ENCODE measurements at regions not wholly inside any gene's neighbourhood (a gene's known extent, or its start where the extent isn't known, plus 50 kb on each side); places are given as distances from the start of the nearest gene placed in this dataset.

DNA sequence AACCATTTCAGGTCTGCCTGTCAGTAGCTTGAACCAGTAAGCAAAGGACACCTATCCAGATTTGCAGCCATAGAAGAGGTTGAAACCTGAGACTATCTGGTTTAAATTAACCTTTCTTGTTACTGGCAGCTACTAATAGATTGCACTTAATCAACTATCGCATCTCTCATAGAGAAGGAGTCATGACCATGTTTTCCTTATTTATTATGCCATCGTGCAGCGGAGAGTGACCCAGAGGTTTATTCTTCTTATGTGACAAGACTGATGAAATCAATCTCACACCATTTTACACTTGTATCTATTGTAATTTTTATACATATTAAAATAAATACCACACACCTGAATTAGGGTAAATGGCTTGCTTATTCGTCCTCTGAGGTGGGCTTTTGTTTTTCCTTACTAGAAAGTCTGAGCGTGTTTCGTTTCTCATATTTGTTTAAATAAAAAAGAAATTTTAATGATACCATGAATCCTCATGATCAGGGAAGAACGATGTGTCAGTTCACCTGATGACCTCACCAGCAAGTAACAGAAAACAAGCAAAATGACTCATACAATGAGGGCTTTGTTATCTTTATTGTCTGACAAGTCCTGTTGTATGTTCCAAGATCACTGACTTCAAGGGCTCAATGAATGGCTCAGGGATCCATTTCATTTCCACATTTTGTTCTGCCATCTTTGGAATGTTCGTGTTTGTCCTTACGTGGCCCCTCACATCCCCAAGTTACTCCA lies 379.5 kb upstream of the DPH6 start:
- H3K9ac ChIP-seq (ENCODE audit: low read depth, low read length) = no peak overlapping the region
- H3K9me3 ChIP-seq (ENCODE audit: insufficient read depth, low read depth, low read length) = no peaks in the 10 kb centered on the region
- no peak overlapping the region for H3K27ac ChIP-seq (ENCODE audit: low read length)
- H3K36me3 ChIP-seq (ENCODE audit: insufficient read depth, low read depth, low read length) = no peaks in the 10 kb centered on the region
- H3K27me3 ChIP-seq (ENCODE audit: insufficient read depth, low read length) = no peaks in the 10 kb centered on the region
- H3K4me1 ChIP-seq (ENCODE audit: insufficient read depth, low read length) = no peaks in the 10 kb centered on the region
- H3K4me3 ChIP-seq (ENCODE audit: low read length) = no peak overlapping the region

DNA sequence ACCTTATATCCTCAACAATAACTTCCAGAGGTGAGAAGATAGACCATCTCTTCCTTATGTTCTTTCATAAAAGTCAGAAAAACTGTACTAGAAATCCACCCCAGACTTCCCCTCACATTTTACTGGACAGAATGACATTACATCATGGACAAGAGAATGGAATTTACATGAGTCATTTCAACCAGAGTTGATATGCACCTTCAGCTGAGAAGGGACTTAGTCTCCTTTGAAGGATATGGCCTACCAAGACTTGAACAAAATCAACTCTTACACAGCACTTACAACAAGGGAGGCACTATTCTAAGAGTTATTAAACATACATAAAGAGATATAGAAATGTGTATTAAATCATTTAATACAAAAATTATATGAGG lies 380.0 kb upstream of the DPH6 start:
- Histone ChIP-seq H3K36me3 (ENCODE audit: insufficient read depth, low read depth, low read length) (no peaks in the 10 kb centered on the region), H3K9me3 (ENCODE audit: insufficient read depth, low read depth, low read length) (no peaks in the 10 kb centered on the region), H3K27ac (ENCODE audit: low read length) (no peak overlapping the region), H3K27me3 (ENCODE audit: insufficient read depth, low read length) (no peaks in the 10 kb centered on the region), H3K4me3 (ENCODE audit: low read length) (no peak overlapping the region), H3K4me1 (ENCODE audit: insufficient read depth, low read length) (no peaks in the 10 kb centered on the region), H3K9ac (ENCODE audit: low read depth, low read length) (no peak overlapping the region)

DNA sequence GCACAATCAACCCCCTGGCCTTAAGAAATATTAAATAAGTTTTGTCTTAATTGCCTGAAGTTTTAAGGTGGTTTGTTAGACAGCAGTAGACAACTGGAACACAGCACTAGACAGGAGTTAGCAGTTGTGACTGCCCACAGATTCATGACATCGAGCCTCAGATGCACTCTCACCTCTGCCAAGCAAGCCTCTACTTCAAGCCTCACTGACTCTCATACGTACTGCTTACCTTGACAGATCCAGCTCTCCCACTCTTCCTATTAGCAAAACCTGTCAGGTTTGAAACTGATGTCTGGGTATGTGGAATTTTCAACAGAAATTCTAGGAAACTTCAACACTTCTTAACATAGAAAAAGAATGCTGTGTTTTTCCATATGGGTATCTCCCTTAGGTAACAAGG lies 382.9 kb upstream of the DPH6 start:
- Histone ChIP-seq H3K36me3 (ENCODE audit: insufficient read depth, low read depth, low read length) (no peaks in the 10 kb centered on the region), H3K27ac (ENCODE audit: low read length) (no peak overlapping the region), H3K4me3 (ENCODE audit: low read length) (no peak overlapping the region), H3K27me3 (ENCODE audit: insufficient read depth, low read length) (no peaks in the 10 kb centered on the region), H3K9me3 (ENCODE audit: insufficient read depth, low read depth, low read length) (no peaks in the 10 kb centered on the region), H3K9ac (ENCODE audit: low read depth, low read length) (no peak overlapping the region), H3K4me1 (ENCODE audit: insufficient read depth, low read length) (no peaks in the 10 kb centered on the region)

DNA sequence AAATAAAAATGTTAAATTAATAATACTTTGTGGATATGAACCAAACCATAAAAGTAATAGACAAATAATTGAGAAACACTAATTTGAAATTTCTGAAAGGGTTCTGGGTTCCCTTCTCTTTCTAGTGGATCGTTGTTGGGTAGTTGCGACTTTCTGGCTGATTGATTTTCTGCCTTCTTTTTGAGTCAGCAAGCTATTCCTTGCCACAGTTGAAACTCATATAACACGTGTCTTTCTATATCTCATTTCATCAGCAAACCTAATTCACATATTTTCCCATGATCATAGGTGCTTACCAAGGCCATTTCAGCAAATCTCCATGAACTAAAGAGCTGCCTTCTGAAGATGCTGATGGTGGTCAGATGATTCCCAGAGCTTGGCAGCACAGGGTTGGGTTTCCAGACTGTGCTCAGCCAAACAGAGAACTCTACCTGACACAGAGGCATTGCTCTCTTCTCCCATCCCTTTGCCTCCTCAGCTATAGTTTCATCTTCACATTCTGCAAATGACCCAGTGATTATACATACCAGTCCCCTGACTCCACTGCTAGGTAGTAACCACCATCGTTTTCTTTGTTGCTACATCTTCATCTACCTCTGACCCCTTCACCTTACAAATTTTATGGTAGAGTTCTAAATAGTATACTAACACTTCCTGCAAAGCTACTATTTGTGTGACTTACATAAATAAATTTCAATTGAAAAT lies 383.9 kb upstream of the DPH6 start:
- H3K4me3 ChIP-seq (ENCODE audit: low read length) = no peak overlapping the region
- H3K9me3 ChIP-seq (ENCODE audit: insufficient read depth, low read depth, low read length) = no peaks in the 10 kb centered on the region
- H3K27ac ChIP-seq (ENCODE audit: low read length) = no peak overlapping the region
- no peaks in the 10 kb centered on the region for H3K4me1 ChIP-seq (ENCODE audit: insufficient read depth, low read length)
- no peaks in the 10 kb centered on the region for H3K36me3 ChIP-seq (ENCODE audit: insufficient read depth, low read depth, low read length)
- no peaks in the 10 kb centered on the region for H3K27me3 ChIP-seq (ENCODE audit: insufficient read depth, low read length)
- H3K9ac ChIP-seq (ENCODE audit: low read depth, low read length) = no peak overlapping the region

DNA sequence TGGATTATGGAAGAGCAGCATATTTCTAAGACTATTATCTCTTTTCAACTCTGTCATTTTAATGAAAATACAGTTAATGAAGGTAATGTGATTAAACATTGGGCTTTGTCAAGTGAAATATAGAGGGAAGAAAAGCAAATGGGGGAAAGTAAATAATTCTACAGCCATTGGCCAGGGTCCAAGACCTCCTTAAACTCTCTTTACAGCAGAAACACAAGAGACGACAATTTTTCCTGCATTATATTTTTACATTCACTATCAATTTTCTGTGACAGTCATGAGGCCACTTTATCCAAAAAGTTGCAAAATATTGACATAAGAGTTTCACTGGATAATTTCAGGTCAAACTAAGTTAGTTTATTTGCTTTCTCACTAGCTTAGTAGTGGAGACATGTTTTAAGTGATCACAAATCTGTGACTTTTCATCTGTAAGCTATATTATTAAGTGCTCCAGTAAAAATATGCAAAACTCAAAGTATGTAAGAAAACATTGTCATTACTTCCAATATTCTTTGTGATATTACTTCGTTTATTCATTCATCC lies 385.9 kb upstream of the DPH6 start:
- no peaks in the 10 kb centered on the region for H3K4me1 ChIP-seq (ENCODE audit: insufficient read depth, low read length)
- H3K27me3 ChIP-seq (ENCODE audit: insufficient read depth, low read length) = no peaks in the 10 kb centered on the region
- no peak overlapping the region for H3K9ac ChIP-seq (ENCODE audit: low read depth, low read length)
- no peak overlapping the region for H3K4me3 ChIP-seq (ENCODE audit: low read length)
- no peak overlapping the region for H3K27ac ChIP-seq (ENCODE audit: low read length)
- no peaks in the 10 kb centered on the region for H3K36me3 ChIP-seq (ENCODE audit: insufficient read depth, low read depth, low read length)
- no peaks in the 10 kb centered on the region for H3K9me3 ChIP-seq (ENCODE audit: insufficient read depth, low read depth, low read length)

DNA sequence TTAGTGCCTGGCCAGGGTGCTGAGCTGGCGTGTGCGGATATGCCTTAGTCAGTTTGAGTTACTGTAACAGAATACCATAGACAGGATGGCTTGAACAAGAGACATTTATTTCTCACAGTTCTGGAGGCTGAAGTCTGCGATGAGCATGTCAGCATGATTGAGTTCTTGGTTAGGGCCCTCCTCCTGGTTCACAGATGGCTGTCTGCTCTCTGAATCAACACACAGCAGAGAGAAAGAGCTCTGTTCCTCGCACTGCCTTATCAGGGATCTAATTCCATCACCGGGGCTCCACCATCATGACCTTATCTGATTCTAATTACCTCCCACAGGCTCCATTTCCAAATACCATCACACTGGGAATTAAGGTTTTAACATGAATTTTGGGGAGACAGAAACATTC lies 386.6 kb upstream of the DPH6 start:
- Histone ChIP-seq H3K27ac (ENCODE audit: low read length) (no peak overlapping the region), H3K4me3 (ENCODE audit: low read length) (no peak overlapping the region), H3K9me3 (ENCODE audit: insufficient read depth, low read depth, low read length) (no peaks in the 10 kb centered on the region), H3K36me3 (ENCODE audit: insufficient read depth, low read depth, low read length) (no peaks in the 10 kb centered on the region), H3K4me1 (ENCODE audit: insufficient read depth, low read length) (no peaks in the 10 kb centered on the region), H3K9ac (ENCODE audit: low read depth, low read length) (no peak overlapping the region), H3K27me3 (ENCODE audit: insufficient read depth, low read length) (no peaks in the 10 kb centered on the region)

DNA sequence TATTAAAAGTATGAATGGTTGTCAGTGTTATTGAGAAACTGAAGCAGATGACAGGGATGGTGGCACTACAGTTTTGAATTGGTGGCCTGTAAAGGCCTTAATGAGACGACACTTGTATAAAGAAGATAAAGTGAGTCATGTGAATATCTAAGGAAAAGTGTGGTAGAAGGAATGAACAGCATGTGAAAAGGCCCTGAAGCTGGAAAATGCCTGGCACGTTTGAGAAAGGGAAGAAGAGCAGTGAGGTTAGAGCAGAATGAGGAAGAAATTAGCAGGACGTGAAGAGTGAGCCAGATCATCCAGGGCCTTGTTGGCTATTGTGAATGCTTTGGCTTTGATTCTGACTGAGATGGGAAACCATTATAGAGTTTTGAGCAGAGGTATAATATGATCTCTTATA lies 387.6 kb upstream of the DPH6 start:
- H3K4me3 ChIP-seq (ENCODE audit: low read length) = no peak overlapping the region
- H3K36me3 ChIP-seq (ENCODE audit: insufficient read depth, low read depth, low read length) = no peaks in the 10 kb centered on the region
- H3K4me1 ChIP-seq (ENCODE audit: insufficient read depth, low read length) = no peaks in the 10 kb centered on the region
- no peaks in the 10 kb centered on the region for H3K27me3 ChIP-seq (ENCODE audit: insufficient read depth, low read length)
- no peak overlapping the region for H3K9ac ChIP-seq (ENCODE audit: low read depth, low read length)
- no peaks in the 10 kb centered on the region for H3K9me3 ChIP-seq (ENCODE audit: insufficient read depth, low read depth, low read length)
- H3K27ac ChIP-seq (ENCODE audit: low read length) = no peak overlapping the region

DNA sequence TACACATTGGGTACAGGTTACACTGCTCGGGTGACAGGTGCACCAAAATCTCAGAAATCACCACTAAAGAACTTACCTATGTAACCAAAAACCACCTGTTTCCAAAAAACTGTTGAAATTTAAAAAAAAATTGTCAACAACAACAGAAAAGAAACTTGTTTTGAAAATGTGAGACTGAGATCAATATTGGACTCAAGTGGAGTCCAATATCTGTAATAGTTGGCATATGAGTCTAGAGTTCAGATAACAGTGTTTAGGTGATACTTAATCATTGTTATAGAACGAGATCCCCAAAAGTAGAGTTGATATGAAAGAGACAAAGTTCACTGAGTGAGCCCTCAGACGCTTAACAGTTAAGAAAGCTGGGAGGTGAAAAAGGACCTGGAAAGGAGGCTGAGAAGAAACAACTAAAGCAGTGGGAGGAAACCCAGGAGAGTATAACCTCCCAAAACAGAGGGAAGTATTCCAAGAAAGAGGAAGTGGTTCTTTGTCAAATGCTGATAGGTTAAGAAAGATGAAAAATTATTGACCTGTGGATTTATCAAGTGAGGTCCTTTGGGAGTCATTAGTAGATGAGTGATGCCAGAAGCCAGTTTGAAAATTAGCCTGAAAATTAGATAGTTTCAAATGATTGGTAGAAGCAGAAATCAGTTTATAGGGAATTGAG lies 388.6 kb upstream of the DPH6 start:
- H3K27ac ChIP-seq (ENCODE audit: low read length) = no peak overlapping the region
- H3K4me1 ChIP-seq (ENCODE audit: insufficient read depth, low read length) = no peaks in the 10 kb centered on the region
- H3K9me3 ChIP-seq (ENCODE audit: insufficient read depth, low read depth, low read length) = no peaks in the 10 kb centered on the region
- H3K36me3 ChIP-seq (ENCODE audit: insufficient read depth, low read depth, low read length) = no peaks in the 10 kb centered on the region
- no peaks in the 10 kb centered on the region for H3K27me3 ChIP-seq (ENCODE audit: insufficient read depth, low read length)
- no peak overlapping the region for H3K9ac ChIP-seq (ENCODE audit: low read depth, low read length)
- H3K4me3 ChIP-seq (ENCODE audit: low read length) = no peak overlapping the region

DNA sequence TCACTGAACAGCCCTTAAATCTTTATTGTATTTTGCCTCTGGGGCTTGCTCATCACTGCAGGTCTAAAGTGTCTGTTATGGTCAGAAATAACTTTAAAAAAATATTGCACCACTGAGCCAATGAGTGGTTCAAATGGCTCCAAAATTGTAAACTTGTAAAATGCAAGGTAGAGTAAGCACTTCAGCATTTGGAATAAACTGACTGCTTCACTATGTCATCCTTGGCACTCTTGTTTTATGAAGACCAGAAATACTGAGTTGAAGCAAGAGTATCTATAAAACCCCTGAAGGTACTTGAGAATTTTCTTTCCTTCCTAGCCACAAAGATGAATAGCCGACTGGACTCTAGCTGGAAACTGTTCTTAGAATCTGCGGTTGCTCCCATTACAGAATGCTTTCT lies 390.3 kb upstream of the DPH6 start:
- no peak overlapping the region for H3K4me3 ChIP-seq (ENCODE audit: low read length)
- no peak overlapping the region for H3K27ac ChIP-seq (ENCODE audit: low read length)
- no peak overlapping the region for H3K9ac ChIP-seq (ENCODE audit: low read depth, low read length)
- H3K27me3 ChIP-seq (ENCODE audit: insufficient read depth, low read length) = no peaks in the 10 kb centered on the region
- no peaks in the 10 kb centered on the region for H3K9me3 ChIP-seq (ENCODE audit: insufficient read depth, low read depth, low read length)
- no peaks in the 10 kb centered on the region for H3K36me3 ChIP-seq (ENCODE audit: insufficient read depth, low read depth, low read length)
- no peaks in the 10 kb centered on the region for H3K4me1 ChIP-seq (ENCODE audit: insufficient read depth, low read length)

DNA sequence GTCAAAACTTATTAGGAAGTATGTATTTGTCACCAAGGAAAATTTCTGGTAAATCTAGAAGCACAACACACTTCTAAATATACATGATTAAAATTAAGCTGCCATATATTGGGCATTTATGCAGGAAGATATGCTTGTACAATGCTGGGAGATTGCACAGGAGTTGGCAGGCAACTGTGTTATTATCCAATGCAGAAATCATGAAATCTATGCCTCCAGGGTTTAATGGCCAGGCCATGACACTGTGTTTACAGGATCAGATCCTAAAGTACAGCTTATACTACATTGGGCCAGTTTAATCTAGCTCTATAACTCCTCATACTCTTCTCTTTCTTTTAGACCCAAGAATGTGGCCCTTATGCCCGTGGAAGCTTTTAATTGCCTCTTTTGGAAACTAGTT lies 391.4 kb upstream of the DPH6 start:
- H3K9ac ChIP-seq (ENCODE audit: low read depth, low read length) = no peak overlapping the region
- H3K4me1 ChIP-seq (ENCODE audit: insufficient read depth, low read length) = no peaks in the 10 kb centered on the region
- no peak overlapping the region for H3K27ac ChIP-seq (ENCODE audit: low read length)
- no peak overlapping the region for H3K4me3 ChIP-seq (ENCODE audit: low read length)
- H3K9me3 ChIP-seq (ENCODE audit: insufficient read depth, low read depth, low read length) = no peaks in the 10 kb centered on the region
- no peaks in the 10 kb centered on the region for H3K27me3 ChIP-seq (ENCODE audit: insufficient read depth, low read length)
- H3K36me3 ChIP-seq (ENCODE audit: insufficient read depth, low read depth, low read length) = no peaks in the 10 kb centered on the region

DNA sequence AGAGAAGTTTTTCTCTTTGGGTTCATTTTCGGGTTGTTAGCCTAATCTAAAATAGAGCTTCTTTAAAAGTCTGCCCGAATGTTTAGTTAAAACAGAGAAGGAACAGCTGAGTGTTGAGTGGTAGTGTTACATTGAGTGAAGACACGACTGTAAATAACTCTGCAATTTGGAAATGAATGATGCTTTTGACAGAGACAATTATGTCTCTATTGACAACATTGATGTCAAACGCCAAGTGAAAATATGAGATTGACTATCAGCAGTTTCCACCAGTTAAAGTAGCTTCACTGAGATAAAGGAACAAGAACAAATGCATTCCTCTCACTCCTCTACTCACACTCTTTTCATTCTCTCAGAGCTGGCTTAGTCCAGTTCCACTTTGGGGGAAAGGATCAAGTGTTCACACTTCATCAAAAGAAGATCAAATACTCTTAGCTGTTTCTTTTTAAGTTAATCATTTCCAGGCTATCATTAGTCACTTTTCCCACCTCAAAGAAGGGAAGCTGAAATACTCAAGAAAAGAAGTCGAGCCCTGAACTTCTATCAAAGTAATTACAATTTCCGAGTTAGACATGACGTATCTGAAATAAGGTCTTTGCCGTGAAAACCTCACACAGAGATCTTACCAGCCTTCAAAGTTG lies 399.1 kb upstream of the DPH6 start:
- Histone ChIP-seq H3K9me3 (ENCODE audit: insufficient read depth, low read depth, low read length) (no peaks in the 10 kb centered on the region), H3K4me3 (ENCODE audit: low read length) (no peak overlapping the region), H3K4me1 (ENCODE audit: insufficient read depth, low read length) (no peaks in the 10 kb centered on the region), H3K9ac (ENCODE audit: low read depth, low read length) (no peak overlapping the region), H3K36me3 (ENCODE audit: insufficient read depth, low read depth, low read length) (no peaks in the 10 kb centered on the region), H3K27ac (ENCODE audit: low read length) (no peak overlapping the region), H3K27me3 (ENCODE audit: insufficient read depth, low read length) (no peaks in the 10 kb centered on the region)

Measured in iPS-20b (cell line).